Lung (tissue), 11 donors: ENCODE measurements at regions not wholly inside any gene's neighbourhood (a gene's known extent, or its start where the extent isn't known, plus 50 kb on each side); places are given as distances from the start of the nearest gene placed in this dataset.
"Not testable (repeated sequence)": the region's sequence is repeated elsewhere in the genome, so short reads cannot be mapped to it uniquely, and the experiment has no call there.

Experiments
- ATAC-seq: fragments of 200-7000 bp; cut with Tn5 transposase; one replicate; pipeline ENCODE4 v1.9.1; 2020; ENCODE audit warnings: moderate number of reproducible peaks; ENCODE audit not compliant: insufficient read depth, low FRiP score
- DNase-seq, 3 donors: peaks; one replicate each; pipeline ENCODE4 v3.0.0-alpha.2; 2013 to 2017
- H3K27ac ChIP-seq, 2 donors: one replicate each; pipeline ENCODE4 v1.5.1; 2013; ENCODE audit warnings: mild to moderate bottlenecking in 2 of 2, moderate library complexity in 2 of 2, control low read depth in 1 of 2, inconsistent platforms in 1 of 2, low read depth in 1 of 2, low read length in 1 of 2
- H3K27me3 ChIP-seq, 3 donors: one replicate each; pipeline ENCODE4 v1.5.1; 2013; ENCODE audit warnings: low read length in 2 of 3; ENCODE audit not compliant: control insufficient read depth in 3 of 3, insufficient read depth in 3 of 3
- H3K36me3 ChIP-seq, 4 donors: one replicate each; pipeline ENCODE4 v1.5.1; 2013; ENCODE audit warnings: low read length in 4 of 4, mild to moderate bottlenecking in 1 of 4, moderate library complexity in 1 of 4; ENCODE audit not compliant: control insufficient read depth in 4 of 4, insufficient read depth in 4 of 4
- H3K4me1 ChIP-seq, 5 donors: one replicate each; pipeline ENCODE4 v1.5.1; 2013; ENCODE audit warnings: low read length in 5 of 5, mild to moderate bottlenecking in 2 of 5, moderate library complexity in 1 of 5; ENCODE audit not compliant: control insufficient read depth in 5 of 5, insufficient read depth in 5 of 5
- H3K4me3 ChIP-seq: one replicate; pipeline ENCODE4 v1.5.1; 2013; ENCODE audit warnings: mild to moderate bottlenecking, control low read depth, moderate library complexity
- H3K9ac ChIP-seq, 2 donors: one replicate each; pipeline ENCODE4 v1.5.1; 2013; ENCODE audit warnings: low read length in 2 of 2, control low read depth in 1 of 2; ENCODE audit not compliant: insufficient read depth in 1 of 2
- H3K9me3 ChIP-seq, 4 donors: one replicate each; pipeline ENCODE4 v1.5.1; 2013; ENCODE audit warnings: low read length in 3 of 4, mild to moderate bottlenecking in 1 of 4, moderate library complexity in 1 of 4; ENCODE audit not compliant: control insufficient read depth in 4 of 4, insufficient read depth in 3 of 4
- WGBS, 2 donors: extraction: QIAGEN DNeasy Blood & Tissue Kit; methylation state at CpG; one replicate each; pipeline ENCODE4 v1.1.7; 2013; 5-methylcytosine and 5-hydroxymethylcytosine counted together
- TF ChIP-seq, protein P1 (sequence below): IDR thresholded peaks from 2 replicates; pipeline ENCODE4 v1.5.1; 2012; ENCODE audit warnings: mild to moderate bottlenecking; ENCODE audit errors: control extremely low read depth, extremely low read depth
- donor health status: control.
- donor health status: control.
- donor health status: Bipolar disorder and iron deficiency.
- donor health status: healthy.
- donor health status: DM: yes; HTN: yes; CAD: no.

DNA sequence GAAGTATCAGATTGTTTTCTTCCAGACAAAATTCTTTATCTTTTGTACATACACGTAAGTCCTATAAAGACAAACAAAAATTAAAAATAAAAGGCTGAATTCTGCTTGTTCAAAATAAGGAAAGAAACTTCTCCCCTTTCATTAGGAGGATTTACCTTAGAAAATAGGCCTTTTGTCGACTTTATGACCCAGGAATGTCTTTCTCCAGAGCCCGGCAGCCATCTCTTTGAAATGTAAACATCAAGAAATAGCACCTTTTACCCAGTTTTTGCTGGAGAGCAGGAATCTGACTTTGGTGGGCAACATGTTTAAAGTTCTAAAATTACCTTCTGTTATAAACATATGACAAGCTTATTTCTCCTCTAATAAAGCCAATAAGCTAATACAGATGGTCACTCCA is 373.0 kb upstream of the FTMT start:
- Histone ChIP-seq H3K27me3 (no peaks in the 10 kb centered on the region), H3K36me3 (no peaks in the 10 kb centered on the region), H3K4me3 (no peak overlapping the region), H3K9ac (no peak overlapping the region), H3K9me3 (no peaks in the 10 kb centered on the region), H3K4me1 (no peaks in the 10 kb centered on the region), H3K27ac (no peak overlapping the region)
- DNase-seq (peak in 1 of 3 donors; percentile 11), ATAC-seq (no peak)
- WGBS, 2 donors: 63 to 73% methylated on average over 3 of the region's 3 CpGs
- TF ChIP-seq, protein P1, sequence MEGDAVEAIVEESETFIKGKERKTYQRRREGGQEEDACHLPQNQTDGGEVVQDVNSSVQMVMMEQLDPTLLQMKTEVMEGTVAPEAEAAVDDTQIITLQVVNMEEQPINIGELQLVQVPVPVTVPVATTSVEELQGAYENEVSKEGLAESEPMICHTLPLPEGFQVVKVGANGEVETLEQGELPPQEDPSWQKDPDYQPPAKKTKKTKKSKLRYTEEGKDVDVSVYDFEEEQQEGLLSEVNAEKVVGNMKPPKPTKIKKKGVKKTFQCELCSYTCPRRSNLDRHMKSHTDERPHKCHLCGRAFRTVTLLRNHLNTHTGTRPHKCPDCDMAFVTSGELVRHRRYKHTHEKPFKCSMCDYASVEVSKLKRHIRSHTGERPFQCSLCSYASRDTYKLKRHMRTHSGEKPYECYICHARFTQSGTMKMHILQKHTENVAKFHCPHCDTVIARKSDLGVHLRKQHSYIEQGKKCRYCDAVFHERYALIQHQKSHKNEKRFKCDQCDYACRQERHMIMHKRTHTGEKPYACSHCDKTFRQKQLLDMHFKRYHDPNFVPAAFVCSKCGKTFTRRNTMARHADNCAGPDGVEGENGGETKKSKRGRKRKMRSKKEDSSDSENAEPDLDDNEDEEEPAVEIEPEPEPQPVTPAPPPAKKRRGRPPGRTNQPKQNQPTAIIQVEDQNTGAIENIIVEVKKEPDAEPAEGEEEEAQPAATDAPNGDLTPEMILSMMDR: no peak

- TF ChIP-seq, protein P1: no peak
- no peak for ATAC-seq
- H3K27me3 ChIP-seq: no peaks in the 10 kb centered on the region
- no peak overlapping the region for H3K4me3 ChIP-seq
- no peak overlapping the region for H3K9ac ChIP-seq
- no peaks in the 10 kb centered on the region for H3K4me1 ChIP-seq
- no peaks in the 10 kb centered on the region for H3K36me3 ChIP-seq
- H3K9me3 ChIP-seq: no peaks in the 10 kb centered on the region
- no peak for DNase-seq
- no peak overlapping the region for H3K27ac ChIP-seq
Measured at GRCh38 chr5:121479337-121479736, 372.3 kb upstream of the FTMT start.

GRCh38 chr5:121485281-121485680 is 366.4 kb upstream of the FTMT start:
- Histone ChIP-seq H3K9me3 (no peaks in the 10 kb centered on the region), H3K4me1 (no peaks in the 10 kb centered on the region), H3K9ac (no peak overlapping the region), H3K27ac (no peak overlapping the region), H3K36me3 (no peaks in the 10 kb centered on the region), H3K4me3 (no peak overlapping the region), H3K27me3 (no peaks in the 10 kb centered on the region)
- WGBS, 2 donors: 71 to 86% methylated on average over 5 of the region's 5 CpGs
- ATAC-seq: no peak
- no peak for DNase-seq
- TF ChIP-seq, protein P1: no peak

GRCh38 chr5:121485999-121486398 is 365.7 kb upstream of the FTMT start:
- H3K27ac ChIP-seq, H3K4me3 ChIP-seq, H3K9ac ChIP-seq, H3K4me1 ChIP-seq, H3K36me3 ChIP-seq, DNase-seq, H3K9me3 ChIP-seq, ATAC-seq, H3K27me3 ChIP-seq: not testable (repeated sequence)
- WGBS, 2 donors: 95 to 96% methylated on average over 2 of the region's 2 CpGs
